HUES6 (cell line): ENCODE measurements at regions not wholly inside any gene's neighbourhood (a gene's known extent, or its start where the extent isn't known, plus 50 kb on each side); places are given as distances from the start of the nearest gene placed in this dataset.
A peak's percentile ranks its signal among the peaks of the same experiment; 100 is the strongest.
"Not testable (repeated sequence)": the region's sequence is repeated elsewhere in the genome, so short reads cannot be mapped to it uniquely, and the experiment has no call there.

ENCODE experiments used
- H3K27ac ChIP-seq: 2 replicates; pipeline ENCODE4 v1.7.0; 2013; ENCODE audit warnings: low read depth, mild to moderate bottlenecking, low read length, inconsistent platforms
- H3K27me3 ChIP-seq: 2 replicates; pipeline ENCODE4 v1.6.1; 2013; ENCODE audit warnings: low read length; ENCODE audit not compliant: control insufficient read depth, insufficient read depth
- H3K36me3 ChIP-seq: 2 replicates; pipeline ENCODE4 v1.6.1; 2013; ENCODE audit warnings: low read length; ENCODE audit not compliant: control insufficient read depth, insufficient read depth
- H3K4me1 ChIP-seq: 2 replicates; pipeline ENCODE4 v1.6.1; 2013; ENCODE audit warnings: low read length; ENCODE audit not compliant: control insufficient read depth, insufficient read depth
- H3K4me3 ChIP-seq: 2 replicates; pipeline ENCODE4 v1.5.1; 2013; ENCODE audit warnings: low read depth, low read length
- H3K9ac ChIP-seq: one replicate; pipeline ENCODE4 v1.6.1; 2013; ENCODE audit warnings: mild to moderate bottlenecking, low read length
- H3K9me3 ChIP-seq: 2 replicates; pipeline ENCODE4 v1.6.1; 2013; ENCODE audit warnings: low read depth, low read length; ENCODE audit not compliant: control insufficient read depth, insufficient read depth

- not testable (repeated sequence) for H3K27ac ChIP-seq, H3K4me3 ChIP-seq, H3K4me1 ChIP-seq, H3K9ac ChIP-seq, H3K27me3 ChIP-seq, H3K36me3 ChIP-seq
- peaks cover 49% of the 10 kb centered on the region for H3K9me3 ChIP-seq
Measured at GRCh38 chr20:30868271-30868670, 389.2 kb upstream of the DEFB115 start.

- H3K27ac ChIP-seq, H3K27me3 ChIP-seq, H3K9ac ChIP-seq, H3K4me3 ChIP-seq, H3K4me1 ChIP-seq, H3K36me3 ChIP-seq: not testable (repeated sequence)
- peaks cover 47% of the 10 kb centered on the region for H3K9me3 ChIP-seq
Measured at GRCh38 chr20:30871127-30871526, 386.3 kb upstream of the DEFB115 start.

- not testable (repeated sequence) for H3K4me3 ChIP-seq, H3K4me1 ChIP-seq, H3K27me3 ChIP-seq, H3K9ac ChIP-seq, H3K36me3 ChIP-seq, H3K27ac ChIP-seq
- peaks cover 51% of the 10 kb centered on the region; the same call in 1 of the 2 replicates for H3K9me3 ChIP-seq
Measured at GRCh38 chr20:30872252-30872651, 385.2 kb upstream of the DEFB115 start.

- not testable (repeated sequence) for H3K9ac ChIP-seq, H3K27ac ChIP-seq, H3K36me3 ChIP-seq, H3K27me3 ChIP-seq, H3K4me1 ChIP-seq, H3K4me3 ChIP-seq
- peaks cover 40% of the 10 kb centered on the region; the same call in 1 of the 2 replicates for H3K9me3 ChIP-seq
Measured at GRCh38 chr20:30875868-30876267, 381.6 kb upstream of the DEFB115 start.

- not testable (repeated sequence) for H3K36me3 ChIP-seq, H3K27me3 ChIP-seq, H3K27ac ChIP-seq, H3K9ac ChIP-seq, H3K4me1 ChIP-seq
- Histone ChIP-seq H3K4me3 (peak overlapping the region; percentile 23; the same call in 1 of the 2 replicates), H3K9me3 (peaks cover 42% of the 10 kb centered on the region)
Measured at GRCh38 chr20:30891400-30891799, 366.1 kb upstream of the DEFB115 start.

GRCh38 chr20:30892541-30893345, 364.7 kb upstream of the DEFB115 start:
- Histone ChIP-seq H3K27ac (no peak overlapping the region), H3K36me3 (no peaks in the 10 kb centered on the region), H3K4me3 (no peak overlapping the region; the same call in 1 of the 2 replicates), H3K4me1 (no peaks in the 10 kb centered on the region), H3K9ac (no peak overlapping the region), H3K27me3 (peaks cover 7% of the 10 kb centered on the region; the same call in 1 of the 2 replicates), H3K9me3 (peaks cover 42% of the 10 kb centered on the region)

- not testable (repeated sequence) for H3K27me3 ChIP-seq, H3K9ac ChIP-seq, H3K36me3 ChIP-seq, H3K4me1 ChIP-seq, H3K4me3 ChIP-seq, H3K27ac ChIP-seq
- peaks cover 42% of the 10 kb centered on the region for H3K9me3 ChIP-seq
Measured at GRCh38 chr20:30893346-30894314, 363.8 kb upstream of the DEFB115 start.

GRCh38 chr20:30894707-30895353, 362.6 kb upstream of the DEFB115 start:
- H3K9ac ChIP-seq, H3K4me1 ChIP-seq, H3K36me3 ChIP-seq, H3K27me3 ChIP-seq, H3K4me3 ChIP-seq, H3K27ac ChIP-seq: not testable (repeated sequence)
- peaks cover 47% of the 10 kb centered on the region for H3K9me3 ChIP-seq

GRCh38 chr20:30895354-30895711, 362.1 kb upstream of the DEFB115 start:
- H3K9ac ChIP-seq, H3K4me1 ChIP-seq, H3K27ac ChIP-seq, H3K27me3 ChIP-seq, H3K36me3 ChIP-seq, H3K4me3 ChIP-seq: not testable (repeated sequence)
- peaks cover 47% of the 10 kb centered on the region for H3K9me3 ChIP-seq

GRCh38 chr20:30899370-30900079, 357.9 kb upstream of the DEFB115 start:
- H3K9me3 ChIP-seq, result peaks cover 24% of the 10 kb centered on the region
- H3K4me3 ChIP-seq, result peak overlapping the region; percentile 31; the same call in 1 of the 2 replicates
- H3K27me3 ChIP-seq, H3K27ac ChIP-seq, H3K36me3 ChIP-seq, H3K9ac ChIP-seq, H3K4me1 ChIP-seq: not testable (repeated sequence)
